Gastroesophageal sphincter (tissue), 4 donors: ENCODE measurements at regions not wholly inside any gene's neighbourhood (a gene's known extent, or its start where the extent isn't known, plus 50 kb on each side); places are given as distances from the start of the nearest gene placed in this dataset.

Source experiments
- ATAC-seq: fragments of 150-250 bp; one replicate; pipeline ENCODE4 v1.9.1; 2016; ENCODE audit warnings: mild to moderate bottlenecking, moderate library complexity
- H3K27ac ChIP-seq, 4 donors: fragments of 200-600 bp; sonication (generic) in 3 of 4; 1 replicate in 3 of 4; 2 replicates in 1 of 4; pipeline ENCODE4 v1.5.1; 2016 to 2019
- H3K27me3 ChIP-seq: fragments of 200-600 bp; sonication (generic); one replicate; pipeline ENCODE4 v1.5.1; 2019
- H3K36me3 ChIP-seq, 2 donors: fragments of 200-600 bp; sonication (generic); one replicate each; pipeline ENCODE4 v1.5.1; 2019; ENCODE audit warnings: control low read depth in 1 of 2
- H3K4me1 ChIP-seq, 3 donors: fragments of 200-600 bp; sonication (generic); 1 replicate in 2 of 3; 2 replicates in 1 of 3; pipeline ENCODE4 v1.5.1; 2016 to 2019; ENCODE audit warnings: control low read depth in 2 of 3
- H3K4me3 ChIP-seq, 2 donors: fragments of 200-600 bp; sonication (generic); one replicate each; pipeline ENCODE4 v1.5.1; 2019; ENCODE audit warnings: mild to moderate bottlenecking in 1 of 2, moderate library complexity in 1 of 2
- H3K9me3 ChIP-seq, 3 donors: fragments of 200-600 bp; sonication (generic); one replicate each; pipeline ENCODE4 v1.5.1; 2017 to 2019; ENCODE audit warnings: control low read depth in 2 of 3
- EP300 ChIP-seq: sonication (generic); formaldehyde crosslinking; IDR thresholded peaks from one replicate; pipeline ENCODE4 v1.6.1; 2017; ENCODE audit warnings: antibody characterized with exemption, mild to moderate bottlenecking
- POLR2A ChIP-seq, 2 donors: fragments of 450-650 bp; IDR thresholded peaks; one replicate each; pipeline ENCODE4 v1.6.1; 2017; ENCODE audit warnings: antibody characterized with exemption in 2 of 2, mild to moderate bottlenecking in 2 of 2, moderate library complexity in 1 of 2
- POLR2AphosphoS5 ChIP-seq: sonication (generic); formaldehyde crosslinking; IDR thresholded peaks from one replicate; pipeline ENCODE4 v1.6.1; 2017; ENCODE audit warnings: antibody characterized with exemption
- WGBS, 2 donors: methylation state at CpG; one replicate each; pipeline ENCODE4 v1.1.5; 2018; ENCODE audit warnings: low coverage in 1 of 2; 5-methylcytosine and 5-hydroxymethylcytosine counted together
- TF ChIP-seq, protein P1 (sequence below), 4 experiments: fragments of 200-600 bp in 2 of 4; fragments of 450-650 bp in 2 of 4; sonication (generic) in 1 of 4; IDR thresholded peaks; one replicate each; pipeline ENCODE4 v1.5.1; 2017 to 2019; ENCODE audit warnings: antibody characterized with exemption in 4 of 4, mild to moderate bottlenecking in 2 of 4, moderate library complexity in 2 of 4

DNA sequence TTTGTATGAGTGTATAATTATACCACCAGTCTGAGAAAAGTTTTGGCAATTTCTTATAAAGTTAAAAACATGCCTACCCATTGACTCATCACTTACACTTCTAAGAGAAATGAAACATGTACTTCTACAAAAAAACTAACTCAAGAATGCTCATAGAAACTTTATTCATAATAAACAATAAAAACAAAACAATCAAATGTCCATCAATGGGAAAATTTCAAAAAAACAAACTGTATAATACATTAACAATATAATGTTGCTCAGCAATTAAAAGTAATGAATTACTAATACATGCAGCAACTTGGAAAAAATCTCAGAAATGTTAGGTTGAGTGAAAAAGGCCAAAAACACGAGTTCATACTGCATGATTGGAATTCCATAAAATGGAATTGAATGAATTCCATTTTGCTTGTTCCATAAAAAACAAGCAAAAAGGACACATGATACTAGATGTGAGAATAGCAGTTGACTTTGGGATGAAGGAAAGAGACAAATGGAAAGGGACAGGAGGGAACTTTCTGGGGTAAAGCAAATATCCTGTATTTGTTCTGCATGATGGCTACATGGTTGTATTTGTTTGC lies 726.6 kb downstream of the RFPL4B start:
- 22 to 58% methylated on average over 1 of the region's 1 CpG for WGBS, 2 donors
- Histone ChIP-seq H3K27ac (no peak overlapping the region), H3K9me3 (peaks cover 0 to 3% (median 0%) of the 10 kb centered on the region in 3 donors), H3K4me1 (no peaks in the 10 kb centered on the region), H3K36me3 (no peaks in the 10 kb centered on the region), H3K4me3 (no peak overlapping the region), H3K27me3 (no peaks in the 10 kb centered on the region)
- TF ChIP-seq POLR2A (IDR thresholded peaks at IDR 0.05), result no peak
- TF ChIP-seq, protein P1, sequence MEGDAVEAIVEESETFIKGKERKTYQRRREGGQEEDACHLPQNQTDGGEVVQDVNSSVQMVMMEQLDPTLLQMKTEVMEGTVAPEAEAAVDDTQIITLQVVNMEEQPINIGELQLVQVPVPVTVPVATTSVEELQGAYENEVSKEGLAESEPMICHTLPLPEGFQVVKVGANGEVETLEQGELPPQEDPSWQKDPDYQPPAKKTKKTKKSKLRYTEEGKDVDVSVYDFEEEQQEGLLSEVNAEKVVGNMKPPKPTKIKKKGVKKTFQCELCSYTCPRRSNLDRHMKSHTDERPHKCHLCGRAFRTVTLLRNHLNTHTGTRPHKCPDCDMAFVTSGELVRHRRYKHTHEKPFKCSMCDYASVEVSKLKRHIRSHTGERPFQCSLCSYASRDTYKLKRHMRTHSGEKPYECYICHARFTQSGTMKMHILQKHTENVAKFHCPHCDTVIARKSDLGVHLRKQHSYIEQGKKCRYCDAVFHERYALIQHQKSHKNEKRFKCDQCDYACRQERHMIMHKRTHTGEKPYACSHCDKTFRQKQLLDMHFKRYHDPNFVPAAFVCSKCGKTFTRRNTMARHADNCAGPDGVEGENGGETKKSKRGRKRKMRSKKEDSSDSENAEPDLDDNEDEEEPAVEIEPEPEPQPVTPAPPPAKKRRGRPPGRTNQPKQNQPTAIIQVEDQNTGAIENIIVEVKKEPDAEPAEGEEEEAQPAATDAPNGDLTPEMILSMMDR (IDR thresholded peaks at IDR 0.05), result no peak
- TF ChIP-seq EP300, result no peak
- TF ChIP-seq POLR2AphosphoS5, result no peak
- ATAC-seq, result no peak

DNA sequence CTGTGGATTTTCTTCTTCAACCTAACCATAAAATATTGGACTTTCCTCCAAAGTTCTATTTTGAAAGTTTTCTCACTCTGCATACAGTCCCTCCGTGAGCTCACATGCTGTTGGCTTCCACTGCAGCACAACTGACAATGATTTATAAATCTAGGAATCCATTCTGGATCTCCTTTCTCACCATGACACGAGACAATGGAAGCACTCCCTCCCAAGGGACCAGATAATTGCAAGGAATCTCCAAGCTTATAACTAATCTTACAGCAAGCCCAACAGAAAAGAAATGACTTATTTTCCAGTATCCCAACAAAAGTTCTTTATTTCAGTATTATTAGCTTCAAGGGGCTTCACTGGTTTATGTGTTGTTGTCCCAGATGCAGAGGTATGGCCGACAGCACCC lies 729.0 kb downstream of the RFPL4B start:
- H3K4me1 ChIP-seq, result no peaks in the 10 kb centered on the region
- 47 to 58% methylated on average over 2 of the region's 3 CpGs for WGBS, 2 donors
- TF ChIP-seq POLR2AphosphoS5, result no peak
- TF ChIP-seq POLR2A (IDR thresholded peaks at IDR 0.05), result no peak
- TF ChIP-seq, protein P1 (IDR thresholded peaks at IDR 0.05), result no peak
- no peak for TF ChIP-seq EP300
- no peak overlapping the region for H3K4me3 ChIP-seq
- H3K36me3 ChIP-seq, result no peaks in the 10 kb centered on the region
- H3K27ac ChIP-seq, result no peak overlapping the region
- ATAC-seq, result no peak
- no peaks in the 10 kb centered on the region for H3K27me3 ChIP-seq
- H3K9me3 ChIP-seq, result peaks cover 0 to 3% (median 0%) of the 10 kb centered on the region in 3 donors

DNA sequence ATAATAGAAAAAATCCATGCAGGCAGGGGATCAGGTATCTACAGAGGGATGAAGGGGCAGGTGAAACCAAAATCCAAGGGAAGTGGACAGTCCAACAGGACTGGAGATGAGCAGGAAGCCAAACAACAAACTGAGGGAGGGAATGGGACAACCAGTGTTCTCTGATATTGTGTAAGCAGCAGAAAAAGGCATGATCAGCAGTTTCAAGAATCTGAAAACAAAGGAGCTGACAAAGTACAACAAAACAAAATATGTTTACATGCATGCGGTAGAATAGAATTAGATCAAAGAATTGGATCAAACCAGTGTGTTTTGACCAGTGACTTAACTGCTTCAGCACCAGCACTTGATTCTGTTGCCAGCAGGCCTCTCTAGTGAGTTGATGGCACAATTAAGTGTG lies 729.7 kb downstream of the RFPL4B start:
- H3K4me3 ChIP-seq, result no peak overlapping the region
- H3K36me3 ChIP-seq, result no peaks in the 10 kb centered on the region
- H3K27ac ChIP-seq, result no peak overlapping the region
- WGBS, 2 donors, result 60 to 82% methylated on average over 1 of the region's 1 CpG
- peaks cover 0 to under 1% (median 0%) of the 10 kb centered on the region in 3 donors for H3K9me3 ChIP-seq
- no peaks in the 10 kb centered on the region for H3K4me1 ChIP-seq
- TF ChIP-seq, protein P1 (IDR thresholded peaks at IDR 0.05), result no peak
- TF ChIP-seq EP300 (no peak), POLR2AphosphoS5 (no peak), POLR2A (IDR thresholded peaks at IDR 0.05) (no peak)
- no peaks in the 10 kb centered on the region for H3K27me3 ChIP-seq
- no peak for ATAC-seq

DNA sequence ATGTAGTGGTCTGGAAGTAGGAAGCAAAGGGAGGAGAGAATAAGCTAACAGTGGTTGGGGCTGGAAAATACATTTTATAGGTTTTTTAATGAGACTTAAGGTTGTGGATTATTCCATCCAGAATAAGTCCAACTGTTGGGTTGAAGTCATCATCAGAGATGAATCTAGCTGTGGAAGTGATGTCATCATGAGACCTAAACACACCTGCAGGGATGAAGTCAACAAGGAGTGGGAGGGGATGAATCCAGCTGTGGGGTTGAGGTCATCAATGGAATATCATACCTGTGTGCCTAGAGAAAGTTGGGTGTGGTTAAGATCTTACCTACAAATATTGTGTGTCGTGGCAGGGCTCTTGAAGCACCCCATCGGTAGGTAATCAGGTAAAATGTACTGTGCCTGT lies 730.7 kb downstream of the RFPL4B start:
- Histone ChIP-seq H3K4me3 (no peak overlapping the region), H3K9me3 (no peaks in the 10 kb centered on the region), H3K36me3 (no peaks in the 10 kb centered on the region), H3K4me1 (no peaks in the 10 kb centered on the region), H3K27ac (no peak overlapping the region), H3K27me3 (no peaks in the 10 kb centered on the region)
- TF ChIP-seq POLR2A (IDR thresholded peaks at IDR 0.05) (no peak), EP300 (no peak), POLR2AphosphoS5 (no peak)
- TF ChIP-seq, protein P1 (IDR thresholded peaks at IDR 0.05), result no peak
- WGBS, 2 donors, result 90 to 100% methylated on average over 2 of the region's 2 CpGs
- no peak for ATAC-seq

DNA sequence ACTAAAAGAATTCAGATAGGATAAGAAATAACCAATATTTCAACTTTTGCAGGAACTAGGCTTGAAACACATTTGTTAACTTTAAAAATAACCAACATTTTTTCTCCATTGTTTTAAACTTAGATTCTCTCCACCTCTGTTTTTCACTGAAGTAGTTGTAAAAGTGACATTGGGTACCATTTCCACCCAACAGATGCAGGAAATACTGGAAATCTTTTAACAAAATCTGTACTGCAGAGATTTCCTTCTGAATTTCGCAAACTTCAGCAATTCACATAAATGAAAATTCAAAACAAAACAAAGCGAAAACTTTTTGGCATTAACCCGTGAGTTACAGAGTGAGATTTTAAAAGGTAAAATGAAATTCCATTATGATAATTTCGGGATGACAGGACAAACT lies 731.7 kb downstream of the RFPL4B start:
- no peak overlapping the region for H3K4me3 ChIP-seq
- no peaks in the 10 kb centered on the region for H3K36me3 ChIP-seq
- TF ChIP-seq, protein P1 (IDR thresholded peaks at IDR 0.05), result no peak
- TF ChIP-seq POLR2A (IDR thresholded peaks at IDR 0.05) (no peak), POLR2AphosphoS5 (no peak), EP300 (no peak)
- 66 to 67% methylated on average over 4 of the region's 4 CpGs for WGBS, 2 donors
- no peaks in the 10 kb centered on the region for H3K27me3 ChIP-seq
- no peak overlapping the region for H3K27ac ChIP-seq
- no peaks in the 10 kb centered on the region for H3K9me3 ChIP-seq
- no peaks in the 10 kb centered on the region for H3K4me1 ChIP-seq
- ATAC-seq, result no peak
